Inflammatory macrophage treated with lipopolysaccharide for 4 hours (primary cell): ENCODE measurements at regions not wholly inside any gene's neighbourhood (a gene's known extent, or its start where the extent isn't known, plus 50 kb on each side); places are given as distances from the start of the nearest gene placed in this dataset.
"Not testable (repeated sequence)": the region's sequence is repeated elsewhere in the genome, so short reads cannot be mapped to it uniquely, and the experiment has no call there.

Experiments used
- DNase-seq: peaks from one replicate; pipeline ENCODE4 v3.0.0-alpha.2; 2020

- no peak for DNase-seq
Measured at GRCh38 chr10:45514291-45515270, 140.6 kb downstream of the ALOX5 start.

- no peak for DNase-seq
Measured at GRCh38 chr10:45513551-45513950, 139.5 kb downstream of the ALOX5 start.

- DNase-seq: not testable (repeated sequence)
Measured at GRCh38 chr10:45511926-45512325, 137.9 kb downstream of the ALOX5 start.

- DNase-seq: no peak
Measured at GRCh38 chr10:45509491-45509890, 135.5 kb downstream of the ALOX5 start.

- DNase-seq: no peak
Measured at GRCh38 chr10:45505311-45505710, 131.3 kb downstream of the ALOX5 start.

GRCh38 chr10:45502458-45502857, 128.4 kb downstream of the ALOX5 start:
- no peak for DNase-seq

GRCh38 chr10:45501791-45502190, 127.8 kb downstream of the ALOX5 start:
- no peak for DNase-seq

GRCh38 chr10:45500798-45501197, 126.8 kb downstream of the ALOX5 start:
- no peak for DNase-seq

- no peak for DNase-seq
Measured at GRCh38 chr10:45500304-45500703, 126.3 kb downstream of the ALOX5 start.

GRCh38 chr10:45495438-45496152, 121.6 kb downstream of the ALOX5 start:
- DNase-seq: peak; percentile 11
